GM21423 (cell line): ENCODE measurements at regions not wholly inside any gene's neighbourhood (a gene's known extent, or its start where the extent isn't known, plus 50 kb on each side); places are given as distances from the start of the nearest gene placed in this dataset.
"Not testable (repeated sequence)": the region's sequence is repeated elsewhere in the genome, so short reads cannot be mapped to it uniquely, and the experiment has no call there.

ENCODE experiments used
- ATAC-seq: cut with Tn5 transposase; IDR thresholded peaks from one replicate; pipeline ENCODE4 v1.9.1; 2021; ENCODE audit warnings: mild to moderate bottlenecking, moderate library complexity; ENCODE audit not compliant: unreplicated experiment

GRCh38 chr3:27559835-27560234 lies 75.7 kb upstream of the SLC4A7 start:
- no peak for ATAC-seq

GRCh38 chr3:27559381-27559780 lies 75.2 kb upstream of the SLC4A7 start:
- ATAC-seq, result no peak

- ATAC-seq, result no peak
Measured at GRCh38 chr3:27557411-27557810, 73.2 kb upstream of the SLC4A7 start.

- no peak for ATAC-seq
Measured at GRCh38 chr3:27556887-27557286, 72.7 kb upstream of the SLC4A7 start.

GRCh38 chr3:27554706-27555105 lies 70.5 kb upstream of the SLC4A7 start:
- ATAC-seq, result no peak

GRCh38 chr3:27553886-27554540 lies 69.8 kb upstream of the SLC4A7 start:
- no peak for ATAC-seq

GRCh38 chr3:27552708-27553107 lies 68.5 kb upstream of the SLC4A7 start:
- not testable (repeated sequence) for ATAC-seq

GRCh38 chr3:27551413-27551812 lies 67.2 kb upstream of the SLC4A7 start:
- ATAC-seq, result not testable (repeated sequence)

- ATAC-seq, result no peak
Measured at GRCh38 chr3:27545061-27545460, 60.9 kb upstream of the SLC4A7 start.

- no peak for ATAC-seq
Measured at GRCh38 chr3:27544372-27544865, 60.2 kb upstream of the SLC4A7 start.

GRCh38 chr3:27542476-27542875 lies 58.3 kb upstream of the SLC4A7 start:
- ATAC-seq, result no peak

- ATAC-seq, result no peak
Measured at GRCh38 chr3:27540231-27540630, 56.0 kb upstream of the SLC4A7 start.

GRCh38 chr3:27536491-27536890 lies 52.3 kb upstream of the SLC4A7 start:
- ATAC-seq, result no peak

- ATAC-seq, result no peak
Measured at GRCh38 chr3:27535809-27536392, 51.7 kb upstream of the SLC4A7 start.

GRCh38 chr3:27533718-27534573 lies 49.8 kb upstream of the SLC4A7 start:
- ATAC-seq, result peak; percentile 73
